H9 (cell line): ENCODE measurements at regions not wholly inside any gene's neighbourhood (a gene's known extent, or its start where the extent isn't known, plus 50 kb on each side); places are given as distances from the start of the nearest gene placed in this dataset.

Experiments used
- DNase-seq: peaks from one replicate; pipeline ENCODE4 v3.0.0-alpha.2; 2017
- H2AFZ ChIP-seq: one replicate; pipeline ENCODE4 v1.6.1; 2013; ENCODE audit warnings: mild to moderate bottlenecking, low read length, control low read depth, moderate library complexity
- H2AK5ac ChIP-seq: 2 replicates; pipeline ENCODE4 v1.6.1; 2013; ENCODE audit warnings: low read length, control low read depth, mixed read lengths; ENCODE audit not compliant: insufficient read length
- H2BK120ac ChIP-seq: one replicate; pipeline ENCODE4 v1.6.1; 2013; ENCODE audit warnings: low read depth, mild to moderate bottlenecking, low read length, control low read depth, inconsistent platforms; ENCODE audit not compliant: poor library complexity, severe bottlenecking
- H2BK12ac ChIP-seq: 2 replicates; pipeline ENCODE4 v1.6.1; 2013; ENCODE audit warnings: low read length, control low read depth, mixed read lengths, low read depth; ENCODE audit not compliant: insufficient read length
- H2BK15ac ChIP-seq: 2 replicates; pipeline ENCODE4 v1.6.1; 2013; ENCODE audit warnings: low read depth, low read length, control low read depth
- H2BK20ac ChIP-seq: one replicate; pipeline ENCODE4 v1.6.1; 2013; ENCODE audit warnings: low read depth, mild to moderate bottlenecking, low read length, control low read depth, inconsistent platforms; ENCODE audit not compliant: poor library complexity, severe bottlenecking
- H2BK5ac ChIP-seq: 2 replicates; pipeline ENCODE4 v1.6.1; 2013; ENCODE audit warnings: low read length, control low read depth, mixed read lengths; ENCODE audit not compliant: insufficient read length
- H3K14ac ChIP-seq: 2 replicates; pipeline ENCODE4 v1.6.1; 2013; ENCODE audit warnings: low read length, control low read depth; ENCODE audit not compliant: insufficient read depth
- H3K18ac ChIP-seq: 2 replicates; pipeline ENCODE4 v1.6.1; 2013; ENCODE audit warnings: low read depth, mild to moderate bottlenecking, mixed read lengths, low read length, control low read depth; ENCODE audit not compliant: insufficient read length
- H3K23ac ChIP-seq: 2 replicates; pipeline ENCODE4 v1.6.1; 2013; ENCODE audit warnings: low read length, control low read depth, mixed read lengths, low read depth; ENCODE audit not compliant: insufficient read length
- H3K23me2 ChIP-seq: 2 replicates; pipeline ENCODE4 v1.6.1; 2013; ENCODE audit warnings: low read depth, mild to moderate bottlenecking, mixed read lengths, low read length, control low read depth; ENCODE audit not compliant: insufficient read length, poor library complexity, severe bottlenecking
- H3K27ac ChIP-seq: 2 replicates; pipeline ENCODE4 v1.5.1; 2013; ENCODE audit warnings: low read length, control low read depth, mixed read lengths, low read depth; ENCODE audit not compliant: insufficient read length
- H3K27me3 ChIP-seq: 2 replicates; pipeline ENCODE4 v1.6.1; 2013; ENCODE audit warnings: low read length, control low read depth, inconsistent platforms; ENCODE audit not compliant: insufficient read depth
- H3K4ac ChIP-seq: 2 replicates; pipeline ENCODE4 v1.6.1; 2013; ENCODE audit warnings: low read depth, mild to moderate bottlenecking, control low read depth, inconsistent platforms, low read length, moderate library complexity
- H3K4me1 ChIP-seq: 2 replicates; pipeline ENCODE4 v1.6.1; 2013; ENCODE audit warnings: low read length, control low read depth, inconsistent platforms; ENCODE audit not compliant: insufficient read depth
- H3K4me2 ChIP-seq: 2 replicates; pipeline ENCODE4 v1.6.1; 2013; ENCODE audit warnings: low read length, control low read depth, mixed read lengths; ENCODE audit not compliant: insufficient read length, insufficient read depth
- H3K56ac ChIP-seq: 2 replicates; pipeline ENCODE4 v1.6.1; 2013; ENCODE audit warnings: low read depth, mild to moderate bottlenecking, mixed read lengths, low read length, control low read depth; ENCODE audit not compliant: insufficient read length
- H3K79me1 ChIP-seq: 2 replicates; pipeline ENCODE4 v1.6.1; 2013; ENCODE audit warnings: low read depth, mild to moderate bottlenecking, moderate library complexity, low read length, control low read depth, inconsistent platforms; ENCODE audit not compliant: insufficient read depth, poor library complexity, severe bottlenecking
- H3K79me2 ChIP-seq: 2 replicates; pipeline ENCODE4 v1.6.1; 2013; ENCODE audit warnings: low read length, control low read depth, inconsistent platforms; ENCODE audit not compliant: insufficient read depth
- H3K9ac ChIP-seq: 2 replicates; pipeline ENCODE4 v1.6.1; 2013; ENCODE audit warnings: low read length, control low read depth, mixed read lengths; ENCODE audit not compliant: insufficient read length; ENCODE audit errors: extremely low read depth
- H3K9me3 ChIP-seq: one replicate; pipeline ENCODE4 v1.6.1; 2013; ENCODE audit warnings: low read depth, low read length, inconsistent platforms; ENCODE audit not compliant: control insufficient read depth
- H3T11ph ChIP-seq: one replicate; pipeline ENCODE4 v1.6.1; 2013; ENCODE audit warnings: mild to moderate bottlenecking, low read length, control low read depth, inconsistent platforms
- H4K20me1 ChIP-seq: one replicate; pipeline ENCODE4 v1.6.1; 2013; ENCODE audit not compliant: control insufficient read depth, insufficient read length, insufficient read depth
- H4K5ac ChIP-seq: 2 replicates; pipeline ENCODE4 v1.6.1; 2013; ENCODE audit warnings: low read depth, mild to moderate bottlenecking, mixed read lengths, low read length, control low read depth; ENCODE audit not compliant: insufficient read length
- H4K8ac ChIP-seq: replicated peaks from 2 replicates; pipeline ENCODE4 v1.6.1; 2013; ENCODE audit warnings: low read length, control low read depth, mixed read lengths, low read depth; ENCODE audit not compliant: insufficient read length
- H4K91ac ChIP-seq: 2 replicates; pipeline ENCODE4 v1.6.1; 2013; ENCODE audit warnings: low read depth, mild to moderate bottlenecking, moderate library complexity, mixed read lengths, low read length, control low read depth; ENCODE audit not compliant: insufficient read length
- H3K27ac Mint-ChIP-seq, 3 experiments: 2 replicates in 2 of 3; 3 replicates in 1 of 3; pipeline ENCODE4 v1.8.0; 2020 to 2021; ENCODE audit warnings: mixed read lengths in 3 of 3, mild to moderate bottlenecking in 1 of 3, moderate library complexity in 1 of 3
- H3K27me3 Mint-ChIP-seq: 2 replicates; pipeline ENCODE4 v1.8.0; 2021; ENCODE audit warnings: low read depth, mild to moderate bottlenecking, moderate library complexity, mixed read lengths
- H3K36me3 Mint-ChIP-seq, 3 experiments: 2 replicates in 2 of 3; 3 replicates in 1 of 3; pipeline ENCODE4 v1.8.0; 2020 to 2021; ENCODE audit warnings: low read depth in 3 of 3, mixed read lengths in 3 of 3; ENCODE audit not compliant: insufficient read depth in 1 of 3
- H3K4me1 Mint-ChIP-seq, 2 experiments: 2 replicates each; pipeline ENCODE4 v1.8.0; 2020; ENCODE audit warnings: mixed read lengths in 2 of 2
- H3K4me3 Mint-ChIP-seq, 2 experiments: 2 replicates in 1 of 2; 3 replicates in 1 of 2; pipeline ENCODE4 v1.8.0; 2020 to 2021; ENCODE audit warnings: mild to moderate bottlenecking in 2 of 2, mixed read lengths in 2 of 2, moderate library complexity in 1 of 2
- H3K9me3 Mint-ChIP-seq, 2 experiments: 2 replicates in 1 of 2; 3 replicates in 1 of 2; pipeline ENCODE4 v1.8.0; 2020; ENCODE audit warnings: mild to moderate bottlenecking in 2 of 2, mixed read lengths in 2 of 2, moderate library complexity in 1 of 2
- WGBS: extraction: QIAGEN DNeasy Blood & Tissue Kit; methylation state at CpG from one replicate; pipeline ENCODE4 v1.1.7; 2013; ENCODE audit warnings: missing lambda C conversion rate, low lambda C conversion rate, mixed read lengths; ENCODE audit not compliant: insufficient read length; ENCODE audit errors: extremely low coverage; 5-methylcytosine and 5-hydroxymethylcytosine counted together
- TF ChIP-seq, protein P1 (sequence below): fragments of 200-600 bp; sonication (generic); conservative IDR thresholded peaks from 3 replicates; pipeline ENCODE4 v1.8.0; 2021; ENCODE audit warnings: antibody characterized with exemption, mild to moderate bottlenecking

DNA sequence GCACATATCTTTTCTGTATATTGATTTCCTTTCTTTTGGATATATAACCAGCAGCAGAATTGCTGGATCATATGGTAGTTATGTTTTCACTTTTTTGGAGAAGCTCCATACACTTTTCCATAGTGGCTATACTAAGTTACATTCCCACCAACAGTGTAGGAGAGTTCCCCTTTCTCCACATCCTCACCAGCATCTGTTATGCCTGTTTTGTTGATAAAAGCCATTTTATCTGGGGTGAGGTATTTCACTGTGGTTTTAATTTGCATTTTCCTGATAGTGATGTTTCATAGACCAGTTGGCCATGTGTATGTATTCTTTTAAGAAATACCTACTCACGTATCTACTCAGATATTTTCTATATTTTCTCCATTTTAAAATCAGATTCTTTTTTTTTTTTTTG lies 419.3 kb upstream of the FAT3 start:
- Histone ChIP-seq H3K18ac (no peak overlapping the region), H4K20me1 (no peaks in the 10 kb centered on the region), H3K79me2 (no peaks in the 10 kb centered on the region), H4K8ac (no peak overlapping the region), H2AFZ (no peak overlapping the region), H2BK120ac (no peak overlapping the region), H2AK5ac (no peak overlapping the region), H2BK12ac (no peak overlapping the region), H3K14ac (no peak overlapping the region), H3K4me2 (no peak overlapping the region), H3K9me3 (no peaks in the 10 kb centered on the region), H2BK20ac (no peak overlapping the region), H3K27ac (no peak overlapping the region), H3K4me1 (peaks cover 5% of the 10 kb centered on the region; the same call in 1 of the 2 replicates), H4K5ac (no peak overlapping the region), H3K56ac (no peak overlapping the region), H3T11ph (no peak overlapping the region), H3K27me3 (no peaks in the 10 kb centered on the region), H3K23me2 (no peaks in the 10 kb centered on the region), H3K4ac (no peak overlapping the region), H3K9ac (no peak overlapping the region), H2BK5ac (no peak overlapping the region), H4K91ac (no peak overlapping the region), H3K79me1 (no peaks in the 10 kb centered on the region), H2BK15ac (no peak overlapping the region), H3K23ac (no peak overlapping the region)
- Mint-ChIP-seq H3K36me3 (peaks cover 0 to 11% (median 0%) of the 10 kb centered on the region in 3 experiments; a peak in 4 of 7 replicates), H3K27ac (no peak overlapping the region), H3K4me3 (no peak overlapping the region), H3K27me3 (no peaks in the 10 kb centered on the region), H3K9me3 (no peaks in the 10 kb centered on the region; a peak in 2 of 5 replicates), H3K4me1 (peaks cover 27 to 29% of the 10 kb centered on the region in 2 experiments)
- no peak for DNase-seq
- no CpG with 5 or more reads among the region's 1 CpG for WGBS
- TF ChIP-seq, protein P1, sequence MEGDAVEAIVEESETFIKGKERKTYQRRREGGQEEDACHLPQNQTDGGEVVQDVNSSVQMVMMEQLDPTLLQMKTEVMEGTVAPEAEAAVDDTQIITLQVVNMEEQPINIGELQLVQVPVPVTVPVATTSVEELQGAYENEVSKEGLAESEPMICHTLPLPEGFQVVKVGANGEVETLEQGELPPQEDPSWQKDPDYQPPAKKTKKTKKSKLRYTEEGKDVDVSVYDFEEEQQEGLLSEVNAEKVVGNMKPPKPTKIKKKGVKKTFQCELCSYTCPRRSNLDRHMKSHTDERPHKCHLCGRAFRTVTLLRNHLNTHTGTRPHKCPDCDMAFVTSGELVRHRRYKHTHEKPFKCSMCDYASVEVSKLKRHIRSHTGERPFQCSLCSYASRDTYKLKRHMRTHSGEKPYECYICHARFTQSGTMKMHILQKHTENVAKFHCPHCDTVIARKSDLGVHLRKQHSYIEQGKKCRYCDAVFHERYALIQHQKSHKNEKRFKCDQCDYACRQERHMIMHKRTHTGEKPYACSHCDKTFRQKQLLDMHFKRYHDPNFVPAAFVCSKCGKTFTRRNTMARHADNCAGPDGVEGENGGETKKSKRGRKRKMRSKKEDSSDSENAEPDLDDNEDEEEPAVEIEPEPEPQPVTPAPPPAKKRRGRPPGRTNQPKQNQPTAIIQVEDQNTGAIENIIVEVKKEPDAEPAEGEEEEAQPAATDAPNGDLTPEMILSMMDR, result no peak
